ENCODE measurements at regions not wholly inside any gene's neighbourhood (a gene's known extent, or its start where the extent isn't known, plus 50 kb on each side); places are given as distances from the start of the nearest gene placed in this dataset.
"Not testable (repeated sequence)": the region's sequence is repeated elsewhere in the genome, so short reads cannot be mapped to it uniquely, and the experiment has no call there.

DNA sequence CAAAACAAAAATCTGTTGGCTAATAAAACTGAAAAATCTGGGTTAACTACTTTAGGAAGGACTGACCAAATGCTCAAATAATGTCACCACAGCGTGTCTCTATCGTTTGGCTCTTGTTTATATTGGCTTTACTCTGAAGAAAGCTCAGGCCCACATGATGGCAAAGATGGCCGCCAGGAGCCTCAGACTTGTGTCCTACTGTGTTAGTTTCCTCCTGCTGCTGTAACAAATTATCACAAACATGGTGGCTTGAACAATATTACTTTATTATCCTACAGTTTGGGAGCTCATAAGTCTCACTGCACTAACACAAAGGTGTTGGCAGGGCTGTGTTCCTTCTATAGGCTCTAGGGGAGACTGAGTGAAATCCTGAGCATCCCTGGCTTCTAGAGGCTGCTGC is 303.0 kb downstream of the DAD1 start:
- DNase-seq = no peak

GRCh38 chr14:22282949-22283348 is 306.1 kb downstream of the DAD1 start:
- DNase-seq = no peak

GRCh38 chr14:22282417-22282816 is 306.6 kb downstream of the DAD1 start:
- peak; percentile 39 to 57 for DNase-seq

DNA sequence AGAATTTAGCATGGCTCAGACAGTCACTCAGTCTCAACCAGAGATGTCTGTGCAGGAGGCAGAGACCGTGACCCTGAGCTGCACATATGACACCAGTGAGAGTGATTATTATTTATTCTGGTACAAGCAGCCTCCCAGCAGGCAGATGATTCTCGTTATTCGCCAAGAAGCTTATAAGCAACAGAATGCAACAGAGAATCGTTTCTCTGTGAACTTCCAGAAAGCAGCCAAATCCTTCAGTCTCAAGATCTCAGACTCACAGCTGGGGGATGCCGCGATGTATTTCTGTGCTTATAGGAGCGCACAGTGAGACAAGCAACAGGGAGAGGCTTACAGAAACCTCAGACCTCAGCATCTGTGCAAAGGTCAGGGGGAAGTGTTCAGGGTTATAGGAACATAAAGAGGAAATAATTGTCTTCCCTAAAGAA is 307.6 kb downstream of the DAD1 start:
- not testable (repeated sequence) for DNase-seq

GRCh38 chr14:22280497-22281316 is 308.3 kb downstream of the DAD1 start:
- no peak for DNase-seq

GRCh38 chr14:22276913-22277816 is 311.9 kb downstream of the DAD1 start:
- peak; percentile 60 to 63 for DNase-seq

GRCh38 chr14:22271838-22272799 is 316.9 kb downstream of the DAD1 start:
- no peak for DNase-seq

DNA sequence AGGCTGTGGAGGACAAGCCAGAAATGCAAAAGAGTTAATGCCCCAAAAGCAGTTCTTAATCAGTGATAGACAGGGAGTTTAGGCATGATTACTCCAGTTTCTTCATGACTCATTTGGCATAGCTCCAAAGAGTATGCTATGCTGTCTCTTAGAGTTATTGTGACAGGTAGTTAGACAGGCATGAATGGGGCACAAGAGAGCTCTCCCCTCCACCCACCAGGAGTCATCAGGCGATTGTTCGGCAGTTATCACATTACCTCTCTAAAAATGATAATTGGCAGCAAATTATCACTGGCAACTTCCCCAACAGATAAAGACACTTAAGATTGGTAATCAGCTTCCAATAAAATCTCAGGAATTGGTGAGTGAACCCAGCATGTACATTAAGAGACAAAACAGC is 320.1 kb downstream of the DAD1 start:
- no peak for DNase-seq

DNA sequence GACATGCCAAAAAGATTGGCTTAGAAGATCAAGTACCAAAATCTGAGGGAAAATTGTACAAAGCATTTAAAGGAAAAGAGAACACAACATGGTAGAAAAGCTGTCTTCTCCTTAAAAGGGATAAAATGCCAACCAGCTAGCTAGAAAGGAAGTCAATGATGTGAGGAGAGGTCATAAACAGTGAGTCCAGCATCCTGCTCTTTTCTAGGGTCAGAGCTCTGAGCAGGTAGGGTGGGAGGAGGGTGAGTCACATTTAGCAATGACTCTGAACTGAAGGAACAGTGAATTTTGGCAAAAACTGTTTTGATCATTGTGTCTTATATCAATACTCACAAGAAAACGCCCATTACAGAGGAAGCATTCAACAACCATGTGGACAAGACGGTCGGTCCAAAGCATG is 322.3 kb downstream of the DAD1 start:
- no peak for DNase-seq

DNA sequence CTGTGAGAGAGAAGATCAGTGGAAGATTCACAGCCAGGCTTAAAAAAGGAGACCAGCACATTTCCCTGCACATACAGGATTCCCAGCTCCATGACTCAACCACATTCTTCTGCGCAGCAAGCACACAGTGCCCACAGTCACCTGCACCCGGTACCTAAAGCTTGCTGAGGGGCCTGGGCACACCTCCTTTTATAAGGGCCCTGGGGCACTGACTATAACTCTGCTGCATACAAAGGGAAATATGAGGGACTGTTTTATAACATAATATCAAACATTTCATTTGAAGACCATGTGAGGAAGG is 322.9 kb downstream of the DAD1 start:
- DNase-seq = no peak

- no peak for DNase-seq
Observed at GRCh38 chr14:22265319-22266141, 323.5 kb downstream of the DAD1 start.

DNA sequence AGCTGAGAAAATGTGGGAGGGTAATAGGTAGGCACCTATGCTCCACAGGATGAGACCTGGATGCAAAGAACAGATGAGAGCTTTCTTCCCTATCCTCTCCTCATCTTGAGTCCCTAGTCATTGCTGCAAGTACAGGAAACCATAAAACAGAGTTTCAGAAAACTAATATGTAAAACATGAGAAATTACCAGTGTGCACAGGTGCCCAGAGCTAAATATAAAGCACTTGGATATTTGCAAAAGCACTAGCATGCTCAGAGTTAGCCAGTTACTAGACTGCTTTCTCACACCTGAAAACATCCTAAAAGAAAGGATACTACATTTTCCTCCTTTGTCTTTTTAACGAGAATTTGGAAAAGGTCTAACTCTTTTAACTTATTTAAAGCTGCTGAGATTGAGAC is 324.3 kb downstream of the DAD1 start:
- no peak for DNase-seq

- no peak for DNase-seq
Observed at GRCh38 chr14:22263961-22264360, 325.1 kb downstream of the DAD1 start.

- no peak for DNase-seq
Observed at GRCh38 chr14:22262881-22263280, 326.1 kb downstream of the DAD1 start.

GRCh38 chr14:22255017-22255950 is 333.7 kb downstream of the DAD1 start:
- DNase-seq = no peak

DNA sequence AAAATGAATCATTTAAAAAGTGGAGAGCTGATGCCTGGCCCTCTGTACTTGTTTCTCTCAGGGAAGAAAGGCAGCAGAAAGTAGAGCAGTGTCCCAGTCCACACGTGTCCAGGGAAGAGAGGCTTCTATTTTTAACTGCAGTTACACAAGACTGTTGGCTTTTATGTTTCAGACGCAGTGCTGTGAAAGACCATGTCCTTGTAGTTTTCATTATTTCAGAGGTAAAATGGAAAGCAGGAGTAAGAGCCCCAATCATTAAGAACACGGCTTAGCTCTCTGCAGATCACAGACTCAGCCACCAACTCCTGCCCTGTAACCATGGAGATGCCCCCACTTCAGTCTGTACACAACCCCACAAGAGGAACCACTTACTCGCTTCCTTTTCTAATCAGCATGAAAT is 336.3 kb downstream of the DAD1 start:
- no peak for DNase-seq

DNA sequence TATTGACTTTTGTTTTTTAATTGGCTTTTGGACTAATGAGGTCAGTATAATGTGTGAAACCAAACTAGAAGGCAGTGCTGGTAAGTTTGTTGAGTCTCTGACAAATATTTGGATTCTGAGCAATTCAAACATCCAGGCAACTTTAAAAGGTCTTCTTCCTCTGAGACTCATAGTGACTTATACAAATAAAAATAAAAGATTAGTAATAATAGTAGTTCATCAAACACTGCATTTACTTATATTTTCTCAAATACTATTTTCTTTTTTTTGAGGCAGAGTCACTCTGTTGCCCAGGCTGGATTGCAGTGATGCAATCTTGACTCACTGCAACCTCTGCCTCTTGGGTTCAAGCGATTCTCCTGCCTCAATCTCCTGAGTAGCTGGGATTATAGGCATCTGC is 337.9 kb downstream of the DAD1 start:
- no peak for DNase-seq

DNA sequence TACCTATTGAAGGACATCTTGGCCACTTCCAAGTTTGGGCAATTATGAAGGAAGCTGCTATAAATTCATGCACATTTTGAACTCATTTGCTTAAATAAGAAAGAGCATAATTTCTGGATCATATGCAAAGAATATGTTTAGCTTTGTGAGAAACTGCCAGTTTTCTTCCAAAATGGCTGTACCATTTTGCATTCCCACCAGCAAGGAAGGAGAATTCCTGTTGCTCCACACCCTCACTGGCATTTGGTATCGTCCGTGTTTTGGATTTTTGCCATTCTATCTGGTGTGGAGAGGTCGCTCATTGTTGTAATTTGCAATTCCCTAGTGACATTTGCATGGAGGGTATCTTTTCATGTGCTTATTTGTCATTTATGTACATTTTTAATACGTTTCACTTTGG is 339.3 kb downstream of the DAD1 start:
- DNase-seq = no peak

GRCh38 chr14:22243971-22244581 is 344.9 kb downstream of the DAD1 start:
- no peak for DNase-seq

- not testable (repeated sequence) for DNase-seq
Observed at GRCh38 chr14:22238320-22238719, 350.7 kb downstream of the DAD1 start.
